MM.1S (cell line): ENCODE measurements at regions not wholly inside any gene's neighbourhood (a gene's known extent, or its start where the extent isn't known, plus 50 kb on each side); places are given as distances from the start of the nearest gene placed in this dataset.

ENCODE experiments used
- EZH2 ChIP-seq: fragments of 300-600 bp; sonication (generic); optimal IDR thresholded peaks from 2 replicates; pipeline ENCODE3; 2017; ENCODE audit warnings: low read depth, mild to moderate bottlenecking, antibody characterized with exemption, low read length, mixed read lengths
- EZH2phosphoT487 ChIP-seq: fragments of 300-600 bp; sonication (generic); IDR thresholded peaks from 2 replicates; pipeline ENCODE4 v1.6.1; 2018; ENCODE audit warnings: antibody characterized with exemption, low read length
- TF ChIP-seq, protein P1 (sequence below): fragments of 300-600 bp; sonication (generic); IDR thresholded peaks from 2 replicates; pipeline ENCODE4 v1.5.1; 2016; ENCODE audit warnings: antibody characterized with exemption, low read length, mixed read lengths

GRCh38 chr20:12291386-12291785, 373.7 kb downstream of the BTBD3 start:
- TF ChIP-seq, protein P1, sequence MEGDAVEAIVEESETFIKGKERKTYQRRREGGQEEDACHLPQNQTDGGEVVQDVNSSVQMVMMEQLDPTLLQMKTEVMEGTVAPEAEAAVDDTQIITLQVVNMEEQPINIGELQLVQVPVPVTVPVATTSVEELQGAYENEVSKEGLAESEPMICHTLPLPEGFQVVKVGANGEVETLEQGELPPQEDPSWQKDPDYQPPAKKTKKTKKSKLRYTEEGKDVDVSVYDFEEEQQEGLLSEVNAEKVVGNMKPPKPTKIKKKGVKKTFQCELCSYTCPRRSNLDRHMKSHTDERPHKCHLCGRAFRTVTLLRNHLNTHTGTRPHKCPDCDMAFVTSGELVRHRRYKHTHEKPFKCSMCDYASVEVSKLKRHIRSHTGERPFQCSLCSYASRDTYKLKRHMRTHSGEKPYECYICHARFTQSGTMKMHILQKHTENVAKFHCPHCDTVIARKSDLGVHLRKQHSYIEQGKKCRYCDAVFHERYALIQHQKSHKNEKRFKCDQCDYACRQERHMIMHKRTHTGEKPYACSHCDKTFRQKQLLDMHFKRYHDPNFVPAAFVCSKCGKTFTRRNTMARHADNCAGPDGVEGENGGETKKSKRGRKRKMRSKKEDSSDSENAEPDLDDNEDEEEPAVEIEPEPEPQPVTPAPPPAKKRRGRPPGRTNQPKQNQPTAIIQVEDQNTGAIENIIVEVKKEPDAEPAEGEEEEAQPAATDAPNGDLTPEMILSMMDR, result no peak
- no peak for TF ChIP-seq EZH2phosphoT487
- no peak for TF ChIP-seq EZH2
